ENCODE measurements at regions not wholly inside any gene's neighbourhood (a gene's known extent, or its start where the extent isn't known, plus 50 kb on each side); places are given as distances from the start of the nearest gene placed in this dataset.

DNA sequence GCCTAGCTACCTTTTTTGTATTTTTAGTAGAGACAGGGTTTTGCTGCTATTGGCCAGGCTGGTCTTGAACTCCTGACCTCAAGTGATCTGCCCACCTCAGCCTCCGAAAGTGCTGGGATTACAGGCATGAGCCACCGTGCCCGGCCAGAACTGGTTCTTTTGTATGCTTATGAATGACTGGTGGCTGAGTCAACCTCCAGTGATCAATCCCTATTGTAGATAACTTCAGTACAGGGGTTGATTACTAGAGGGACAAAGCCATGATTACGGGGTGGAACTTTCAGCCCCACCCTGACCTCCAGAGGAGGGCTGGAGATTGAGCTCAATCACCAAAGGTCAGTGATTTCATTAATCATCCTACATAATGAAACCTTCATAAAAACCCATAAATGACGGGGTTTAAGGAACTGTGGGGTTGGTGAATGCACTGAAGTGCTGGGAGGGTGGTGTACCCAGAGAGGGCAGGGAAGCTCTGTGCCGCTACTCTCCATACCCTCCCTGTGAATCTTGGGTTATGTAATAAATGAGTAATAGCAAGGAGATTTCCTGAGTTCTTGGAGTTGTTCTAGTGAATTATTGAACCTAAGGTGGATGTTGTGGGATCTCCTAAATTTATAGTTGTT, 281.8 kb upstream of the CXCR4 start:
- no peak for DNase-seq

DNA sequence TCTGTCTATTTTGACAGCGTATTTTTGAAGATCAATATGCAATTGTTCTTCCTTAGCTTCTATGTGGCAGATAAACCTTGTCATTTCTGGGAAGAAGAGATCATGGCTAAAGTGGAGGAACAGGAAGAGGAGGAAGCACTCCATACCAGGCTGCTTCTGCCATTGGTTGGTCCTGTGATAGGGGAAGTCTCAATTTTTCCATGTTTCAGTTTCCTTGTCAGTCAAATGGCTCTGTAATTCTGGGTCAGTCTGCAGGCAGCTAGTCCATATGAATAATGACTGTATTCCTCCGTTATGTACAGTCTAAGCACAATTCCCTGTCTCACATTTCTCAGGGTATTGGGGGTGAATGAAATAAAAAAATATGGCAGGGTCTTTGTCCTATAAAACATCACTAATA, 277.6 kb upstream of the CXCR4 start:
- no peak for DNase-seq

DNA sequence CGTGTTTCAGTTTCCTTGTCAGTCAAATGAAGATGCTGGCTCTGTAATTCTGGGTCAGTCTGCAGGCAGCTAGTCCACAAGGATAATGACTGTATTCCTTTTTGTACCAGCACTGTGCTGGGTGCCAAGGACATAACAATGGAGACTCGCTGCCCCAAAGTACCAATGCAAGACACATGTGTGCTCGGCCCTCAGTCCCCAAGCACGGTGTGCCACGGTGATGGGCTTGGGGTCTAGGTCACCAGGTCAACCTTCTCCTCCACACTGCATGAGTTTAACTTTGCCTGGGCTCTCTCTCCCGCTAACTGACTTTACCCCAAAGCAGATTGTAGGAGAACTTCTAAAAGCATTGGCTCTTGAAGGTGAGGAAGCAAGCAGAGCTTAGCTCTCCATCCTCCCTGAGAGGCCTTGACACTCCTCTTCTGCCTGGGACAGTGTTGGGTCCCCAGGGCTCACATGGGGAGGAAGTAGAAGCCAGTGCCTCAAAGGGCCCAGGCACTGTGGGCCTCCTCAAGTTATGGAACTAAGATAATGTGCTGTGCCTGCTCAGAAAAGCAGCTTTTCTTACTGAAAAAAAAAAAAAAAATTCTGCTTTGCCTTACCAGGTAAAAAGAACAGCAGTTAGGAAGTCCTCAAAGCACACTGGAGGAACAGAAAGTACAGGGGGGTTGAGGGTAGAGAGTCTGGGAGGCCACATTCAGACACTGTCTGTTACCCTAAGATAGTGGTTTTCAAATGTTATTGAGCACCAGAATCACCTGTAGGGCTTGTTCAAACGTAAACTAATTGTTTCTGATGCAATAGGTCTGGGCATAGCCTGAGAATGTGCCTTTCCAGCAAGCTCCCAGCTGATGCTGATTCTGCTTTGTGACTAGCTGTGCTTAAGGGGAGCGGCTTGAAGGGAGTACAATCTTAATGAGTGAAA, 276.4 kb upstream of the CXCR4 start:
- no peak for DNase-seq

DNA sequence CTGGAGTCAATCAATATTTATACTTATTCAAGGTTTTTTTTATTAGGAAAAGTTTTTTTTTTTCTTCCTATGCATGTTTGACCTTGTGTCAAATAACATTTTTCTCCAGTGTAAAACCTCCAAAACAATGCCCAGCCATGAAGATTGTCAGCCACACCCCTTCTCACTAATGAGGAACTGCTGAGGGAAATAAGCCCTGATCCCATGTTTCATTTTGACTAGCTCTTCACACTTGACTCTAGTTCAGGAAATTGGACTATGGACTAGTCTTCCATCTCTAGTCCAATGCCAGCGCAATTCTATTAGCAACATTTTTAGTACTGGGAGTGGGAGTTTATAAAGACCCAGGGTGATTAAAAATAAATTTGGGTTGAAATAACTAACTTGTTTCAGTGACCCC, 275.6 kb upstream of the CXCR4 start:
- no peak for DNase-seq

DNA sequence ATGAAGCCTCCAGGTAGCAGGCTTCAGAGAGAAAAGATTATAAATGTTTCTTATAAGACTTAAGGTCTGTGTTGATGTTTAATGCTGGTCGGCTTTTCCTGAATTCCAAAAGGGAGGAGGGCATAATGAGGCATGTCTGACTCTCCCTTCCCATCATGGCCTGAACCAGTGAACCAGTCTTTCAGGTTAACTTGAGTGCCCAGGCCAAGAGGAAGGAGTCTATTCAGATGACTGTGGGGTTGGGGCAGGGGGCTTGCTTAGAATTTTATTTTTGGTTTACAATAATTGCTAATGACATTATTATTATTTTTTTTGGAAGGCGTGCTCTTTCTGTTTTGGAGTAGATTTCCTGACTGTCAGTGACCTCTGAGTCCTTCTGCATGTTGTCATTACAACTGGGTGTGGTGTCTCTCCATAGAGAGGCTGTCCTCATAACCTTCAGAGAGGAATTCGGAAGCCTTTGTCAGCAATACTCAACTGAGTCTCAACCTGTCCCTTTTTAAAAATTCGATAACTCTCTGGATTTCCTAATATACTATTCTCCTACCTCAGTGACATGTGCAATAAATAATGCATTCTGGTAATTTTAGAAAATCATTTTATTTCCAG, 275.1 kb upstream of the CXCR4 start:
- no peak for DNase-seq

DNA sequence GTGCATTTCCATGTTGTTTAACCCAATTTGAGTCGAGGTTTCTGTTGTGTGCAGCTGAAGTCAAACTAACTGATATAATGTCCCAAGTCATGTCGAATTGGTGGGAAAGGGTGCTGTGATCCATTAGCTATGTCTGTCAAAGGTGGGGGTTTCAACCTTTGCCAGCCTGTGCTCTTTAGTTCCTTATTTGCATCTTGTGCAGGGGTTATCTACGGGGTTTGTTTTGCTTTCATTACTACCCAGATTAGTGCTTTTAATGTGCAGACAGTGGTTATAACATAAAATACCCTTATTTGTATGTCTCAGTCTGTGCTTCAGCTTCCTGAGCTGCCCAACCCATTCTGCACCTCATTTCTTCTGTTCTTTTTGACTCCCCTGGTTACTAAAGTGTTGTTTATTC, 271.9 kb upstream of the CXCR4 start:
- no peak for DNase-seq

DNA sequence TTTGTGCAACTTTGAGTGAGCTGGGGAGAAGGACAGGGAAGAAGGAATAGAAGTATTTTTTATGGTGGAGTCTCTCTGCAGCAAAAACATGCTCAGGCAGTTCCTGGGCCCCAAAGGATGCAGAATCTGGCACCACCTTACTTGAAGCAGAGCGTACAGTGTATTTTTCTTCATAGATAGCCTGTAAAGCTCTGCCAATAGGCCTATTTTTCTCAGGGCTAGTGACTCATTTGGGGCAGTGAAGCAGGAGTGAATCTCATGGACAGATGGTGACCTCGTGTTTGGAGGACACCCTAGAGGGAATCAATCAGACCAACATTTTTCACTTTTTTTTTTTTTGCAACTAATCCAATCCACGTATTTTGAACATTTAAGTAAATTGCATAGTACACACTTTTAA, 268.1 kb upstream of the CXCR4 start:
- DNase-seq: no peak

DNA sequence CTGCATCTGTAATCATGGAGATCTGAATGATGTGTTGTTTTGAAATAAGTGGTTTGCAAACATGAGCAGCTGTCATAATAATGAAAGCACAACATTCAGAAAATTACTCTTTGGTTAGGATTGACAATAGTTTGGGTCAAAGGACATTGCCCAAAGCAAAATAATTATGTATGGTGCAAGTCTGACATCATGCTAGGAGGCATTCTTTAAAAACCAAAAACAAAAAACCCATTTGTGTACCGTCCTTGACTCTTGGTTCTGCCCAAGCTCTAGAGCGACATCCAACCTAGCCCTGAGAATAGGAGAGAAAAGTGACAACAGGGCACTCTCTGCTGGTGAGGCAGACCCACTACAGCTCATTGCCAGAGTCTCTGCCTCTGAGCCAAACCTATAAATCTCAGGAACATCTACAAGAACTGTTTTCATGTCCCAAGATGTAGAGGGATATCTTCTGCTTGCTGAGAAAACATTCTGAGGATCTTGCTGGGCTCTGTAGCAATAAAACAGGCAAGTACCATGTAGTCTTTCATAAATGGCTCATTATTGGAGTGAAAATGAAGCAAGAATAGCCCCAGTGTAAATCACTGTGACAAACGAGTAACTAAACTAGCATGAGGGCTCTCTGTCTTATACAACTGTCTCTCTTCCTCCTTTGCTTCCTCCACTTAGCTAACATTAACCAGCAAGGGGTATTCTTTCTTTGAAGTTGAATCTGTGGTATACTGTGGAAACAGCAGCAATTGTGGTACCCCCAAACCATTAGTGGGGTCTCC, 266.8 kb upstream of the CXCR4 start:
- DNase-seq: peak; percentile 60

DNA sequence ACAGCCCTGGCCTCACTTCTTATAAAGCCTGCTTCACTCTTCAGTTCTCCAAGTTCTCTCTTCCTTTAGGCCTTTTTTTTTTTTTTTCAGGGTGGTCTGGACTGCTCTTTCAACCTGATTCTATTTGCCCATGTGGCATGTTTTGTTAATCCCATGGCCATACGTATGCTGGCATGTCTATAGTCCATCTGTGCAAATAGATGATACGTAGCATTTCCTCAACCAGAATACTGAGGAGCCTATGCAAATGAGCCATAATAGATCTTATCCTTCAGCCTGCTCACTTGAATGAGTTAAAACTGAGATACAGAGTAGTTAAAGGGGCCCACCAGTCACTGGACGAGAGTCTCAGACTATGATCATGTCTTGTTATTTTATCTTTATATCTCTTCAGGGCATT, 265.2 kb upstream of the CXCR4 start:
- no peak for DNase-seq

DNA sequence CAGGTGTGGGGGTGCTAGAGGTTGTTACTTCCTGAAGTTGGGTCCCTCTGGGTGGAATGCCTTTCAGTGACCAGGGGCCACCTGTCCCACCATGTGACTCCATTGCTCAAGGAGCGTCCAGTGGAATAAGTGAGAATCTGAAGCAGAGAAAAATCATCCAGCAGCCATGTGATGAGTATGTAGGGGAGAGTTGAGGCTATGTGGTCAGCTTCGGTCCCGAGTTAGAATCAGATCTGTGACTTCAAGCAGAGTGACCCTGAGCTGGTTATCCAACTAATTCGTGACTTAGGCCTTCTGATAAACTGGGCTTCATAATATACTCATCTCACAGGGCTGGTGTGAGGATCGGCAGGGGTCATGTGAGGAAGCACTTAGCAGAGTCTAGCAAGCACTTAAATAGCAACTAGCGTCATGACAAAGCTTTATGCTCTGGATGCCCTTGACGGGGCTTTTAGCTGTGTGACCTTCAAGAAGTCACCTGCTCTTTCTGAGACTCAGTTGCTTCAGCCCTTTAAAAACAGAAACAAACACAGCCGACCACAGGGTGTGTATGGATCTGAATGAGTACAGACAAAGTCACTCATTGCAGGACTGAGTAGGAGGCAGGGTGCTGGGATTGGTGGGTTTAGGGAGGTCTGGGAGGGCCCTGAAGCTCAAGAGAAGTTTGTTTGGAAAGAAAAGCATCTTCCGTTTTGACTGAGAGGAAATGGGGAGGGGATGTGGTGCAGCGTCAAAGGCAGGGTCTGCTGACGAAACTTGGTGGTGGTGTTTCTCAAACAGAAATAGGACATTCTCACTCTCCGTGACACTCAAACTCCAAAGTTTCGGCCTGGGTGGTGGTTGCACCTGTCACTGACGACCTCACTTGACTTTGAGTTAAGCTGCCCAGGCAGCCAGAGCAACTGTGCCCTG, 264.0 kb upstream of the CXCR4 start:
- DNase-seq: no peak

DNA sequence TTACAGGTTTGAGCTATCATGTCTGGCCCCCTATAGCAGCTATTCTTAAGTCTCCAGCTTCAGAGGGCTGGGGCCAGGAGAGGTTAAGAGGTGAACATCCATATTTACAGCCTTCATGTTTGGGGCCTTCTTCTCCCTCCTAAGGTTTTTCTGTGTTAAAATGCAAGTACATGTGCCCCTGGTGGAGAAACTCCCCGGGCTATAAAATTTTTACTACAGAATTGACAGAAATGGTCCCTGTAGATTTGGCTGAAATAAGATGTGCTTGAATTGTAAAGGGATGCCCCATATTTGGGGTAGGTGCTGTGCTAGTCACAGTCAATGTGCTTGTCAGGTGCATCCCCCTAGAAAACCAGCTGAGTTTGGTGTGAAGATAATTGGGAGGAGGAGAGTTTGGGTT, 263.3 kb upstream of the CXCR4 start:
- DNase-seq: no peak

DNA sequence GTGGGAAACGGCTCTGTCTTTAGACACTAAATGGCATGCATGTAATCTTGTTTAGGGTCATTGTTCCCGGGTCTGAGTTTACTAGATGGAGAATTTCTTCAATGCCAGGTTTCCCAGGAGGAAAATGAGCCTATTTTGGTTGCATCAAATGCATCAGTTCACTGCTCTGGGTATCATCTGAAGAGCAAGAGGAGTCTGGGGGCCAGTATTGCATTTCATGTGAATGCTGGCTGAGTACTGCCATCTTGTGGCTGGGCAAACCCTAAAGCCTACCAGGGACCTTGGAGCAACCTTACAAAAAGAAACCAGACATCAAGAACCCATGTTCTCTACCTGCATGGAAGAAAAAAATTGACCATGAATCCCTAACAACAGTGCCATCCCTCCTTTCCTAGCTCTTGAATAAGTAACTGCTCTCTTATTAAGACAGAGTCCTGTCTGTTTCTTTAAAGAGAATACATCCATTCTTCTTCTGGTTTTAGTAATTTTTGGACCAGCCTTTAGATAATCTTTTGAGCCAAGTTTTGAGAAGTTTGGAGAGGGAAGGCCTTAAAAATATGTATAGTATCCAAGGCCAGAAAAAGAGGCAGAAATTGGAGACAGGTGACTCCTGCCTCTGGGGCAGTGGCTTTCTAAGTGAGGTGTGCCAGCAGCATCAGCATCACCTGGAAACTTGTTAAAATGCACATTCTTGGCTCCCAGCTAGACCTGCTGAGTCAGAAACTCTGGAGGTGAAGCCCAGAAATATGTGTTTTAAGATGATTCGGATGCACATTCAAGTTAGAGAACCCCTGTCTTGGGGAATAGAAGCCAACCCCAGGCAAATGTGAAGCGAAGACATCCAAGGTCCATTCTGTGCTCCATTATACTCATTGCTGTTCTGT, 261.0 kb upstream of the CXCR4 start:
- peak; percentile 79 for DNase-seq

DNA sequence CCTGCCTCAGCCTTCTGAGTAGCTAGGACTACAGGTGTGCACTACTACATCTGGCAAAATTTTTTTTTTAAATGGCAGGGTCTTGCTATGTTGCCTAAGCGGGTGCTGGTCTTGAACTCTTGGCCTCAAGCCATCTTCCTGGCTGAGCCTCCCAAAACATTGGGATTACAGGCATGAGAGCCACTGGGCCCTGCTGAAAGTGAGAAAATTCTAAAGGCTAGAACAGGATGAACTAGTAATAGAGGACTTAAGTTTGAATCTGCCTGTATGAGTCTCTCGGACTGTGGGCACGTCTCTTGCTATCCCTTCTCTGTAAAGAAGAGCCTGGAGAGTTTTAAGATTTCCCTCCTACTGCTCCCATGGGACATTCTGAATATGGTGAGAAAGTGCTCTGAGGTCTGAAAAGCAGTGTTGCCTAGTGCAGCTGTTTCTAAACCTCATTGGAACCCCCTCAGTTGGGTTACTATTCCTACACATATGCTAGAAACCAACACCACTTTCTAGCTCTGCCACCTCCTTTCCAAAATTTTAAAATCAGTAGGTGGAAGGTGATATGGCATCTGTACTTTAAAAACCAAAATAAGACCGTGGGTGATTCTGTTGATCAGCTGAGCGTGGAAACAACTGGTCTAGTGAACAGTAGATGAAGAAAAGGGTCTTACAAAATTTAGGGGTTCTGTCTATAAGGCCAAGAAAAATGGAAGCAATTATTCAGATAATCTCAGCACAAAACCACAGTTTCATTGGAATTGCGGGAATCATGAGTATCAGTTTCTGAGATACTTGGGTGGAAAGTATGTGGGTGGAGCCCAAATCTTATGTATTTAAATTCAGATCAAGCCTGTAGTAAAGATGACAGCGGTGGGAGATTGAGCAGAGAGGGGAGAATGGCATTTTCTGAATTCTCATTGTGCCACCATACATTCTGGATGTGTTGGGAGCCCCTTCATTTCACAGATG, 259.8 kb upstream of the CXCR4 start:
- no peak for DNase-seq

DNA sequence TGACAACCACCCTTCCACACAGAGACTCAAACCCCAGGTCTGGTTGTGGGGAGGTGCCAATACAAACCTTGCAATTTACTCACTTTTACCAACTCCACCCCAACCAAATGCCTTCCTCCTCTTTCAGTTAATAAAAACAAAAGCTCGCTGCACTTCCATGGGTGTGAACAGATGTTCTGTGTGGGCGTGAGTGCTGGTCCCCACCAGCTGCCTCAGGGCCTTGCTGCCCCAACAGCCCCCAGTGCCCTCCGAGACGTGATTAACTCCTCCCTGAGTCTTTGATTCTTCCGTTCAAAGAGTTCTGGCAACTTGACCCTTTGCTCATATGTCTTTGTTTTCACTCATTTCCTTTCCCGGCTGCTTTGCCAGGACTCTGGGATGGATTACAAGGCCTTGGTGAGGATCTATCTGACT, 258.9 kb upstream of the CXCR4 start:
- DNase-seq: peak; percentile 81

DNA sequence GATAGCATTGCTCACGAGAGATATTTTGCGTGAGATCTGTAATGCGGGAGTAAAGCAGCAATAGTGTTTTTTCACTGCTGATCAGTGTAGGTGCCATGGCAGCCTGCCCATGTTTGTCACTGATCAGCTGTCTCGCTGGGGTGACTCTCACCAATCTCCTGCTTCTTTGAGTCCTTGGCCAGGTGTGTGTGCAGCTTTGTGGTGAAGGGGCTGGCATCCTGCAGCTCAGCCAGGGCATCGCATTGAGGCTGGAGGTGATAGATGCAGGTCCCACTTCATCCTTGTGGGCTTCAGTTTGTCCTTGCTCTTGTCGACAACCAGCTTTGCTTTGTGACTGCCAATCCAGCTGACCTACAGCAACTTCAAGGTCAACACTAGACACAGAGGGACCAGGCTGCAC, 258.3 kb upstream of the CXCR4 start:
- no peak for DNase-seq

DNA sequence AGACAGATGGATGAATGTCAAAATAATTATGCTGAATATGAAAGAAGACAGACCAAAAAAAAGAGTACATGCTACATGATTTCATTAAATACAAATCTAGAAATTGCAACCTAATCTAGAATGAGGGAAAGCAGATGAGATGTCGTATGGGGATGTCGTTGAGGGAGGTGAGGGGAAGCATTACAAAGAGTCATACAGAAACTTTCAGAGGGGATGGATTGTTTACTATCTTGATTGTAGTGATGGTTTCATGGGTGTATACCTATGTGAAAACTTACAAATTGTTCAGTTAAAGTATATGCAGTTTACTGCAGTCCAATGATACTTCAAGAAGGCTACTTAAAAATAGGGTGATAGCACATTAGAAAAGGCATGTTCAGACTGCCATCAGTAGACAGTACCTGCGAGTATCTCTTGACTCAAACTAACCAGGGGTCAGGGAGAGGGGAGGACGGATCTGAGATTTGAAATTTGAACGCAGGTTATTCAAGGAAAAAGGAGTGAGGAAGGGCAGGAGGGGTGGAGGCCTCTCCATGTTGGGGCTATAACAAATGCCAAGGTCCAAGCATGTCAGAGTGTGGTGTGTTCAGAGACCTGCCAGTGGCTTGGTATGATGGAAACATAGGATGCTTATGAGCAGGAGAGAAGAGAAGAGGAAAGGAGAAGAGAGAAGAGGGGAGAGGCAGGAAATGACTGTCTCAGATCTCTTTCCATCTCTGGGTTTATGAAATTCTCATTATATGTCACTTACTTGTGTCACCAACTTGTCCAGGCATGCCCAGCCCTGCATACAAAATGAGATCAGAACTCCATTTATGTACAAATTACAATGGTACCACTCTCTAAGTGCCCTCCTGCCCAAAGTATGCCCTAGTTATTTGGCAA, 257.3 kb upstream of the CXCR4 start:
- no peak for DNase-seq

DNA sequence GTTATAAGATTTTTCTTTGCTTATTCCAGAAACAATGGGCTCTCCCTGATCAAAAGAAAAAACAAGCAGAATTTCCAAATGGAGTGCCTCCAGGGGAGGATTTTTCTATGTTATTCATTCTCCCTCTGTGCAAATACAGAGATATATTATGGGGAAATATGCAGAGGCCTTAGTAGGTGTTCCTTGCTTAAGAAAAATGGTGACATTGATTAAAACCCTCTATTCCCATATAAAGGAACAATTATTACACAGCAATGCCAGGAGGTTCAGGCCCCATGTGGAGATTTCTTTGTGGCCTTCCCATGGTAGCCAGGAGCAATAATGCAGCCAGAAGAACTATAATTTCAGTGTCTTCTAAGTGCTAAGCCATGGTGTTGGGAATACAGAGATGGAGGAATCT, 255.9 kb upstream of the CXCR4 start:
- no peak for DNase-seq

DNA sequence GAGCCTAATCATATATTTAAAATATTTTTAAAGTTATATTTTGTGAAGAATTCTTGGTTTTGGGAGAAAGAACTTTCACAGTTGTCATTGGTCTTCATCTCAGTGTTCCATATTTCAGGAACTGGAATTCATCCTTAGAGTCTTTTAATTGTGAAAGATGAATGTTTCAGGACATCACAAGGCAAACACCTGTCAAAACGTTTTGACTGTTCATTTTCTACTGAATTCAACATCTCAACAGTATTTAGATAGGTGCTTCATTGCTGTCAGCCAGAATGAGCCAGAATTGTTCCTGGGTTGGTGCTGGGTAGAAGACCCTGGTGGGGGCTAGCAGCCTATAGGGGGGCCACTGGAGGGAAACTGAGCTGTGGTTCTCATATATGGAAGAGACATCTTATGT, 255.1 kb upstream of the CXCR4 start:
- DNase-seq: no peak
